ENCODE measurements at regions not wholly inside any gene's neighbourhood (a gene's known extent, or its start where the extent isn't known, plus 50 kb on each side); places are given as distances from the start of the nearest gene placed in this dataset.

GRCh38 chr1:29385966-29386365 is 149.6 kb downstream of the PTPRU start:
- no peak for TF ChIP-seq EP300 (conservative IDR thresholded peaks at IDR 0.05; ENCODE audit: poor library complexity, severe bottlenecking)
- TF ChIP-seq SMC3 (conservative IDR thresholded peaks at IDR 0.05; ENCODE audit: poor library complexity), result no peak
- TF ChIP-seq MXI1 (conservative IDR thresholded peaks at IDR 0.05; ENCODE audit: poor library complexity, severe bottlenecking), result no peak
- no peak for TF ChIP-seq REST (IDR thresholded peaks at IDR 0.05; ENCODE audit: borderline replicate concordance)
- TF ChIP-seq POLR2AphosphoS5 (IDR thresholded peaks at IDR 0.05), result no peak
- no peak for TF ChIP-seq EZH2 (IDR thresholded peaks at IDR 0.05; ENCODE audit: borderline replicate concordance, insufficient read depth, low read length, poor library complexity, severe bottlenecking)
- H3K4me3 ChIP-seq (ENCODE audit: low read length), result no peak overlapping the region
- no peaks in the 10 kb centered on the region for H3K9me2 ChIP-seq (ENCODE audit: insufficient read depth, low read length)
- H3F3A ChIP-seq (ENCODE audit: insufficient read depth, low read length, poor library complexity, severe bottlenecking), result no peaks in the 10 kb centered on the region
- H3K4me2 ChIP-seq (ENCODE audit: low read length), result no peak overlapping the region
- H2AFZ ChIP-seq (ENCODE audit: low read depth, low read length), result no peak overlapping the region
- H4K20me1 ChIP-seq (ENCODE audit: insufficient read depth), result no peaks in the 10 kb centered on the region
- H3K9me3 ChIP-seq (ENCODE audit: low read length), result no peaks in the 10 kb centered on the region
- no peaks in the 10 kb centered on the region for H3K36me3 ChIP-seq (ENCODE audit: insufficient read depth, low read length)
- no peaks in the 10 kb centered on the region for H3K27me3 ChIP-seq (ENCODE audit: insufficient read depth, low read depth, low read length)
- H3K27ac ChIP-seq (ENCODE audit: low read length), result no peak overlapping the region
- no peaks in the 10 kb centered on the region for H3K79me2 ChIP-seq (replicated peaks; ENCODE audit: insufficient read depth, low read length)
- no peak overlapping the region for H3K9ac ChIP-seq (ENCODE audit: low read length)

- no peaks in the 10 kb centered on the region for H3K9me3 ChIP-seq (ENCODE audit: low read length)
Observed at GRCh38 chr1:29384496-29385015, 148.2 kb downstream of the PTPRU start.

More at GRCh38 chr1:29384496-29385015, 148.2 kb downstream of the PTPRU start:
- no peak overlapping the region for H2AFZ ChIP-seq (ENCODE audit: low read depth, low read length)
- no peaks in the 10 kb centered on the region for H3K27me3 ChIP-seq (ENCODE audit: insufficient read depth, low read depth, low read length)
- no peaks in the 10 kb centered on the region for H3F3A ChIP-seq (ENCODE audit: insufficient read depth, low read length, poor library complexity, severe bottlenecking)
- H3K27ac ChIP-seq (ENCODE audit: low read length), result no peak overlapping the region
- TF ChIP-seq MXI1 (conservative IDR thresholded peaks at IDR 0.05; ENCODE audit: poor library complexity, severe bottlenecking), result no peak
- no peak for TF ChIP-seq EP300 (conservative IDR thresholded peaks at IDR 0.05; ENCODE audit: poor library complexity, severe bottlenecking)
- TF ChIP-seq CTCF (IDR thresholded peaks at IDR 0.05; ENCODE audit: poor library complexity, severe bottlenecking), result no peak
- no peak for TF ChIP-seq SMC3 (conservative IDR thresholded peaks at IDR 0.05; ENCODE audit: poor library complexity)
- no peak for TF ChIP-seq RAD21 (conservative IDR thresholded peaks at IDR 0.05)
- no peak for TF ChIP-seq REST (IDR thresholded peaks at IDR 0.05; ENCODE audit: borderline replicate concordance)
- TF ChIP-seq EZH2 (IDR thresholded peaks at IDR 0.05; ENCODE audit: borderline replicate concordance, insufficient read depth, low read length, poor library complexity, severe bottlenecking), result no peak
- TF ChIP-seq TAF1 (IDR thresholded peaks at IDR 0.05; ENCODE audit: low read depth), result no peak
- no peak for TF ChIP-seq POLR2AphosphoS5 (IDR thresholded peaks at IDR 0.05)
- H4K20me1 ChIP-seq (ENCODE audit: insufficient read depth), result no peaks in the 10 kb centered on the region
- H3K9ac ChIP-seq (ENCODE audit: low read length), result no peak overlapping the region
- no peak overlapping the region for H3K4me2 ChIP-seq (ENCODE audit: low read length)
- H3K79me2 ChIP-seq (replicated peaks; ENCODE audit: insufficient read depth, low read length), result no peaks in the 10 kb centered on the region
- no peaks in the 10 kb centered on the region for H3K9me2 ChIP-seq (ENCODE audit: insufficient read depth, low read length)
- no peaks in the 10 kb centered on the region for H3K36me3 ChIP-seq (ENCODE audit: insufficient read depth, low read length)
- no peak overlapping the region for H3K4me3 ChIP-seq (ENCODE audit: low read length)

All from neural cell (in vitro differentiated cells).